Pons (tissue), 1 donor: ENCODE measurements at regions not wholly inside any gene's neighbourhood (a gene's known extent, or its start where the extent isn't known, plus 50 kb on each side); places are given as distances from the start of the nearest gene placed in this dataset.

Source experiments
- DNase-seq: peaks from one replicate; pipeline ENCODE4 v3.0.0-alpha.2; 2016; ENCODE audit warnings: low spot score

- no peak for DNase-seq
Observed at GRCh38 chr4:3818371-3818770, 52.2 kb downstream of the ADRA2C start.

GRCh38 chr4:3819210-3819919, 53.2 kb downstream of the ADRA2C start:
- DNase-seq, result no peak

- DNase-seq, result no peak
Observed at GRCh38 chr4:3820016-3820805, 54.0 kb downstream of the ADRA2C start.

GRCh38 chr4:3820806-3821579, 54.8 kb downstream of the ADRA2C start:
- no peak for DNase-seq

- no peak for DNase-seq
Observed at GRCh38 chr4:3821580-3822229, 55.5 kb downstream of the ADRA2C start.

GRCh38 chr4:3822230-3822947, 56.2 kb downstream of the ADRA2C start:
- DNase-seq, result no peak

GRCh38 chr4:3823496-3824341, 57.5 kb downstream of the ADRA2C start:
- DNase-seq, result no peak

GRCh38 chr4:3824521-3825270, 58.5 kb downstream of the ADRA2C start:
- DNase-seq, result no peak

- DNase-seq, result no peak
Observed at GRCh38 chr4:3825530-3825929, 59.3 kb downstream of the ADRA2C start.

- DNase-seq, result no peak
Observed at GRCh38 chr4:3826247-3827172, 60.3 kb downstream of the ADRA2C start.

- DNase-seq, result peak; percentile 59
Observed at GRCh38 chr4:3827616-3828492, 61.7 kb downstream of the ADRA2C start.

GRCh38 chr4:3828546-3828945, 62.4 kb downstream of the ADRA2C start:
- DNase-seq, result no peak

- DNase-seq, result no peak
Observed at GRCh38 chr4:3829211-3829955, 63.2 kb downstream of the ADRA2C start.

- DNase-seq, result peak; percentile 6
Observed at GRCh38 chr4:3829956-3830773, 64.0 kb downstream of the ADRA2C start.

- no peak for DNase-seq
Observed at GRCh38 chr4:3830774-3831528, 64.8 kb downstream of the ADRA2C start.
